ENCODE measurements at regions not wholly inside any gene's neighbourhood (a gene's known extent, or its start where the extent isn't known, plus 50 kb on each side); places are given as distances from the start of the nearest gene placed in this dataset.

- TF ChIP-seq CTCF (conservative IDR thresholded peaks at IDR 0.05 in 1 of 2, IDR thresholded peaks at IDR 0.05 in 1 of 2; ENCODE audit: extremely low read depth in 1 of 2, insufficient read depth in 1 of 2, low read depth in 1 of 2, low read length in 2 of 2) (no peak), EZH2 (IDR thresholded peaks at IDR 0.05; ENCODE audit: borderline replicate concordance, low read length) (no peak)
Measured at GRCh38 chr11:127338380-127339259, 338.1 kb upstream of the KIRREL3 start.
